IPS DF 4.7 (cell line): ENCODE measurements at regions not wholly inside any gene's neighbourhood (a gene's known extent, or its start where the extent isn't known, plus 50 kb on each side); places are given as distances from the start of the nearest gene placed in this dataset.
"Not testable (repeated sequence)": the region's sequence is repeated elsewhere in the genome, so short reads cannot be mapped to it uniquely, and the experiment has no call there.

Experiments
- DNase-seq: peaks from one replicate; pipeline ENCODE4 v3.0.0-alpha.2; 2013; ENCODE audit warnings: low spot score; ENCODE audit errors: extremely low read depth

DNA sequence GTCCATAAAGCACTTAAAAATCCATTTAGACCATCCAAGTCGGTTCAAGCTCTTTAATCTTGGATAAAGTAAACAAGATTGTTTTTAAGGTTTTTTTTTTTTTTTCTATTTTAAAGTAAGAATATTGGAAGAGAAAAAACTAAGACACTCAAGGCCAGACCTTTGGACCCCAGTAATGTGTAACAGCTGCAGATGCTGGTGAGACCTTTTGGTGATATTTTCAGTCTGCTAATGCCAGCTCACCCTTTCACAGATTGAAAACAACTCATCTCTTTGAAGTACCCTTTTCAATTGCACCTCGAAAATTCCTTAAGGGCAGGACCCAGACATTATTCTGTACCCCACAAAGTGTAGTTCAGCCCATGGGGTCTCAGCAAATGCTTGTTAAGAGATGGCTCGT lies 260.7 kb upstream of the CTNNB1 start:
- no peak for DNase-seq

DNA sequence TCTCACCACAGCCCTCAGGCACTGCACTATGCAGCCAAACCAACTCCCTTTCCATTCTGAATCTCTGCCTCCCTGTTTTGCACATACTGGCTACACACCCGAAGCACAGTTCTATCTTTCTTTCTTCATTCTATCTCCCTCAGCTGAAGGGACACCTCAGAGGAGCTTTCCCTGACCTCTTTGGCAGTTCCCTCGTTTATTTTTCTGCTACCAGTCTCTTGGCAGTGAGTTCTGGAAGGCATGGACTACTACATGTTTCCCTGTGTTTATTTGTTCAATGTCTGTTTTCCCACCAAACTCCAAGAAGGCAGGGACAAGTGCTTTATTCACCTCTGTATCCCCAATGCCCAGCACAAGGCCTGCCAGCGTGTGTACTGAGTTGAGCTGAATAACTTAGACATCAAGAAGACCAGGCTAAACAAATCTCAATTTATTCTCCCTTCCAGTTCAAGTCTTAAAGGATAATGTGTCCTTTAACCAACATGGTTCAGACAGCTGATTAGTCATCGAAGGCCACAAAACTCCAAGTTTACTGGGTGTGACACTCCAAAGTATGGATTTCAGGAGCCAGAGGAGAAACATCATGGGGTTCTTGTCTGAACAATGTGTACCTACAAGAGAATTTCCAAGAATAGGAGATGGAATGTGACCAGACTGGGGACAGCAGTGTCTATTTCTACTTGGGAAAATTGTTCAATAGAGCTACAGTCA lies 260.1 kb upstream of the CTNNB1 start:
- DNase-seq: no peak

DNA sequence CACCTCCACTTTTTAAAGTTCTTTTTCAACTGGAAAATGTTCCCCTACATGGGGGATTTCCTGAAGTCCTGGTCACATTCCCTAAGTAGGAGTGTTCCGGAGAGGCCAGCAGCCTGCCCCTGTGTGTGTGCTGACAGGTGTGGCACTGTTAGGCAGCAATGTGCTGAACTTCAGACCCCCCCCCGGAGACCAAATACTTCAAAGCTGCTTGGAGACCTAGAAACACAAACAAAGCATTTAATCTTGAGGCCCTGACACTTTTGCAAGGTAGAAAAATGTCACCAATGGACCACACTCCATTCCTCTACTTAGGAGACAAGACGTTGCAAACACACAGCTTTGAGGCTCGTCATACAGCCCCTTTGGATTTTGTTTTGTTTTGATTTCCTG lies 259.6 kb upstream of the CTNNB1 start:
- DNase-seq: no peak

DNA sequence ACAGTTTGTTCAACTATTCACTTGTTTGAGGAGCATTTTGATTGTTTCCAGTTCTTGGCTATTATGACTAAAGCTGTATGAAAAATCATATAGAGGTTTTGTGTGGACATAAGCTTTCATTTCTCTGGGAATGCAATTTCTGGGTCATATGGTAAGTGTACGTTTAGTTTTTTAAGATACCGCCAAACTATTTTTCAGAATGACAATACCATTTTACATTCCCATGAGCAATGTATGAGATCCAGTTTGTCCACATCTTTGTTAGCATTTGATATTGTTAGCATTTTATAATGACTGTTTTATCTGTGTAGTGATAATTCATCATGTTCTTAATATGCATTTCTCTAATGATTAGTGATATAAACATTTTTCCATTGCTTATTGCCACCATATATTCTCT lies 258.7 kb upstream of the CTNNB1 start:
- no peak for DNase-seq

DNA sequence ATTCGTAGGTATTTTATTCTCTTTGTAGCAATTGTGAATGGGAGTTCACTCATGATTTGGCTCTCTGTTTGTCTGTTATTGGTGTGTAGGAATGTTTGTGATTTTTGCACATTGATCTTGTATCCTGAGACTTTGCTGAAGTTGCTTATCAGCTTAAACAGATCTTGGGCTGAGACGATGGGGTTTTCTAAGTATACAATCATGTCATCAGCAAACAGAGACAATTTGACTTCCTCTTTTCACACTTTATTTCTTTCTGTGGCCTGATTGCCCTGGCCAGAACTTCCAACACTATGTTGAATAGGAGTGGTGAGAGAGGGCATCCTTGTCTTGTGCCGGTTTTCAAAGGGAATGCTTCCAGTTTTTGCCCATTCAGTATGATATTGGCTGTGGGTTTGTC lies 252.3 kb upstream of the CTNNB1 start:
- not testable (repeated sequence) for DNase-seq

DNA sequence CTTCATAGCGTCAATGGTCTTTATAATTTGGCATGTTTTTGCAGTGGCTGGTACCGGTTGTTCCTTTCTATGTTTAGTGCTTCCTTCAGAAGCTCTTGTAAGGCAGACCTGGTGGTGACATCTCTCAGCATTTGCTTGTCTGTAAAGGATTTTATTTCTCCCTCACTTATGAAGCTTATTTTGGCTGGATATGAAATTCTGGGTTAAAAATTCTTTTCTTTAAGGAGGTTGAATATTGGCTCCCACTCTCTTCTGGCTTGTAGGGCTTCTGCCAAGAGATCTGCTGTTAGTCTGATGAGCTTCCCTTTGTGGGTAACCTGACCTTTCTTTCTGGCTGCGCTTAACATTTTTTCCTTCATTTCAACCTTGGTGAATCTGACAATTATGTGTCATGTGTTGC lies 250.0 kb upstream of the CTNNB1 start:
- DNase-seq: not testable (repeated sequence)

DNA sequence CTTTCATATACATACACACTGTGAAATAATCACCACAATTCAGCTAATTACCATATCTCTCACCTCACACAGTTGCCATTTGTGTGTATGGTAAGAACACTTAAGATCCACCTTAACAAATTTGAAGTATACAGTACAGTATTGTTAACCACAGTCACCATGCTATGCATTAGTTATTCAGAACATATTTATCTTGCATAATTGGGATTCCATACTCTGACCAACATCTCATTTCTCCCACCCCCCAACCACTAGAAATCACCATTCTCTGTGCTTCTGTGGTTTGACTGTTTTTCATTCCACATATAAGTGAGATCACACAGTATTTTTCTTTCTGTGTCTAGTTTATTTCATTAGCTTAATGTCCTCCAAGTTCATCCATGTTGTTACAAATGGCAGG lies 247.7 kb upstream of the CTNNB1 start:
- no peak for DNase-seq

DNA sequence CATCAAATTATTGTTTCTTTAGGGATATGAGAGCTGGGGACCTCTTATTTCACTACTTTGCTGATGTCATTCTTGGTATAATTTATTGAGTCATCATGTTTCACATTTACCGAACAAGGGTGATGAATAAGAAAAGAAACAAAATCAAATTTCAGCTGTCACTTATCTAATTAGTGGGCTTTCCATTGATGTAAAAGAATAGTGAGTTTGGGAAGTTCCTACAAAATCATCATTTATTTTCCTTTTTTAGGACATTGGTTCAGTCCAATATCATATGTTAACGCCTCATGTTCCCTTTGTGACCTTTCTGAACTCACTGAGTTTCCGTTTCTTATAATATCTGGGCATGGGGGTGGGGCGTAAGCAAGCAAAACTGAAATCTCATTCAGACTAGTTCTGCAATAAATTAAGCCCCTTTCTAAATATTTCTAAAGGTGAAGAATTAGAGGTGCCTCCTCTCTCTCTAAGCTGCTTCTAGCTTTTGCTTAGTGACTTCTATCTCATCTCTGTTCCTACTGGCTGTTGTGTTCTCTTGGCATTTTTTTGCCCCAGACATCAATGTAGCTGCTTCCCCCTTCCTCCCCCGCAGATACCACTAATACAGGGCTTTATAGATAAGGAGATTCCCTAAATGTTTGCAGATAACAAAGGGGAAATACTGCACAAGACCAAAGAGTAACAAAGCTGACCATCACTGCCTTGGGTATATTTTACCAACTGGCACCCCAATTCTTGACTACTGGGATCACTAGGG lies 238.0 kb upstream of the CTNNB1 start:
- DNase-seq: no peak

DNA sequence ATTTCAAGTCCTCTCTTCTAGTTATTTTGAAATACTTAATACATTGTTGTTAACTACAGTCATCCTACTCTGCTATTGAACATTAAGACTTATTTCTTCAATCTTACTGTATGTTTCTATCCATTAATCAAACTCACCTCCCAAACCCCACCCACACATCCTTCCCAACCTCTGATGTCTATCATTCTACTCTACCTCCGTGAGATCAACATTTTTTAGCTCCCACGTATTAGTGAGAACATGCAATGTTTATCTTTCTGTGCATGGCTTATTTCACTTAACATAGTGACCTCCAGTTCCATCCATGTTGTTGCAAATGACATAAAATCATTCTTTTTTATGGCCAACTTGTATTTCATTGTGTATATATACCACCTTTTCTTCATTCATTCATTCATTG lies 236.6 kb upstream of the CTNNB1 start:
- DNase-seq: no peak

DNA sequence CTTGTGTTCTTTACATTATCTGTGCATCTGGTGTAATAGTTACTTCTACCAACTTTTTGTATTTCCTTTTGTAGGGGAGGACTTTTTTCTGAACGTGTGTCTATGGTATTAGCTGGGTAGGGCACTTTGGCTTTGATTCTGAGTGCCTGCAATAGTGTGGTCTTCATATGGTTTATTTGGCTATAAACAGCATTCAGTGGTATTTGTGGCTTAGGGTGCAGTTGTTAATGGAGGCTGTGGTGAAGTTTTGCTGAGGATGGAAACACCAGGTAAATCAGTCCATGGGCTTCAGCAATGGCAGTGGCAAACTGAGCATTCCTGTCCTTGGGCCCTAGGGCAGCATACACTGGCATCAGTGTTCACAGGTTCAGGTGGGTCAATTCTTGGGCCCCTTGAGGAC lies 230.6 kb upstream of the CTNNB1 start:
- no peak for DNase-seq

DNA sequence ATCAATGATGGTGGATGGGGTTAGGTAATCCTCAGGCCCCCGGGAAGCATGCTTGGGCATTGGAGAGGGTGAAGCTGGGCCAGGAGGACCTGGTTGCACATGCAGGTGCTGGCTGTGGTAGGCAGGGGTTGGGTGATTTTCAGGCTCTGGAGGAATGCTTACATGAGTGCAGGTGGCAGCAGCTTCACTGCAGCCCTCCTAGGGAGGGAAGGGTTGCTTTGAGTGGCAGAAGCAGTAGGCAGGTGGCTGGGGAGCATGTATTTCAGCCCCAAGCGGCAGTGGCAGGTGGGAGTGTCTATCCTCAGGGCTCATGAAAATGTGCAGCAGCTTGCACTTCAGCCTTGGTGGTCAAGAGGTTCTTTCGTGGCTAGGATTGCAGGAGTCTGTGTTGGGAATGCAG lies 230.0 kb upstream of the CTNNB1 start:
- DNase-seq: no peak

DNA sequence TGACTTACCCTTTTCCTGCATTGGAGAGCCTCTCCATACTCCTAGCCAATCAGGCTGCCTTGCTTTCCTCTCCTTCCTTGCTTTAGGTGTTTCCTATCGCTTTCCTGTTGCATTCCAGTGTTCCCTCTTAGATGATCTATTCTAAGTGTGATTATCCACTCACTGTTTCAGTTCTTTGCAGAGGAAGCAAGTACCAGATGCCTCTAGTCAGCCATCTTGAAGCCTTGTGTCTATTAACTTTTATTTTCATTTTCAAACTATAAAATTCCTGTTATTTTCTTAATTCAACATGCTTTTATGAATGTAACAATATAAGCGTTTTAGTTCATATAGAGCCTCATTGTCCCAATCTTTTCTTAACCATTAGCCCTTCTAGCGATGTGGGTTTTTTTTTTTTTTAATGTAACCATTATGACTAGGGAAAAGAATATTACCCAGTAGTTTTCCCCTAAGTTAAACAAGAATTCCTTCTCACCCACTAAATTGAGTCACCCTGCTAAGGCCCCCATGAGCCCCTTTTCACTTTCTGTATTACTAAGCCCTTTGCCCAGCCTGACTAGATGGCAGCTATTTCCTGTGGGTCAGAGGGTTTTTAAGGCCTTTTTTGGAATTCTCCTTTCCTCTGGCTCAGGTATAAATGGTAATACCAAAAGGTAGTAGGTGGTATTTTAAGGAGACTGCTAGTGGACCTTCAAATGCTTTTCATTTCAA lies 229.4 kb upstream of the CTNNB1 start:
- DNase-seq: no peak

DNA sequence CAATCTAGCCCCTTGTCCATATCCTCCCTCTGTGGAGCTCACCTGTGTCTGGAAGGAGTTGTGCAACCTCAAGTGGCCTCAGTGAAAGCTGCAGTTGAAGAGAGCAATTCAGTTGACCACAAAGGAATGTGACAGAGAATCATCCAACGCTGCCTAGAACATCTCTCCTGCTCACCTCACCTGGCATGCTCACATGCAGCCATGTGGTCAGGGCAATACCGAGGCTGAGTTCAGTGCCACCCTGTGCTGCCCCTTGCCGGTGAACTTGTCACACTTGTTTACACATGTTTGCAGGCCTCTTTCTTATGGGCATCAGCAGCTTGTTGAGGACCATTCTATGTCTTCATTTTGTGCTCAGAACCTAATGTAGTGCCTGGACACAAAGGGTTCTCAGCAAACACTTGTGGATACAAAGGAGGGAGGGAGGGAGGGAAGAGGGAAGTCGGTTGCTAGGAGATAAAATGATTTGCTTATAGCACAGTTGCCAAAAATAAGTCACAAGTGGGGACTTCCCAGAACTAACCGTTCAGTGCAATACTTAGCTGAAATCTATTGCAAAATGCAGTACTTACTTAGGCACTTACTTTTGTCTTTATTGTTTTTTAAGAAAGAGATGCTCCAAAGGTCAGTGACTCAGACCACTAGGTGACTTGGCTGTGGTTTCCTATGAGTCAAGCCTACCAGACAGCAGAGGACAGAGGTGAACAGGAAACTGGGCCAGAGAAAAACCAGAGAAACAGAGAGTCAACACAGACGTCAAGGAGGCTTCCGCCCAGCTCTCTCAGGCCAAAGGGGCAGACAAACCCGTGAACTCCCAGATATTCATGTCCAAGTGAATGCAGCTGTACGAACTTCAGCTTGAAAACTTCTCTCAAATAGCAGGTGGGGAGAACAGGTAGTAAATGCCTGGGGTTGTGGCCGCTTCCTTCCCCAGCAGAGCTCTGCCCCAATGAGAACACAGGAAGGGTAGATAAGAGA lies 227.8 kb upstream of the CTNNB1 start:
- no peak for DNase-seq

DNA sequence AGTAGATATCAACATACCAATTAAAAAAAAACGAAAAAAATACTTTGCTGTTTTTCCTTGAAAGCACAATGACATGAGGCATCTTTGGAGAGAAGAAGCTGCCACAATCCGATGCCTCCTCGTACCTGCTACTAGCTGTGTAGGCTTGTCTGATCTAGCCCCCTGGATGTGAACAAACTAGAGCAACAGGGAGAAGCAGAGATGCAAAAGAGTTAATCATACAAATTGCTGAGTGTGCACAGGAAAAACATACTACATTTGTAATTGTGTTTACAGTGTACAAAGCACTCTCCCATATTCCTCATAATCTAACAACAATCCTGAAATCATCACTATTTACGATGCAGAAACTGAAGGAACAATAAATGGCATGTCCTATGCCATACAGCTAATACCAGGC lies 227.0 kb upstream of the CTNNB1 start:
- DNase-seq: no peak

DNA sequence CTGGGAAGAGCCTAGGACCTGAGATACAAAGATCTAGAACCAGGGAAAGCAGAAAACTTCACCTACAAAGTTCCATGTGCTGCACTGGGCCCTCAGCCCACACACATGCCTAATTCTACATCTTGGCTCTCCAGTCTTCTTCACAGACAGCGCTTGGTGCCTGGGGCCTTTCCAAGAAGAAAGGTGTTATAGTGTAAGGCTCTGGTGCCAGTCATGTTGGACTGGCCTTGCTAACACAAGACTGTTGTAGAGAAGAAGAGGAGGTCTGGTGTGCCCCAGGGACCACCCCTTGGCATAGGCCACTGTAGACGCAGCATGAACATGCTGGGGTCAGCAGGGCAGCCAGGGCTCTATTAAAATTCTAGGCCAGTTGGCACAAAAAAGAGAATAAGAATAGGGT lies 226.2 kb upstream of the CTNNB1 start:
- no peak for DNase-seq

DNA sequence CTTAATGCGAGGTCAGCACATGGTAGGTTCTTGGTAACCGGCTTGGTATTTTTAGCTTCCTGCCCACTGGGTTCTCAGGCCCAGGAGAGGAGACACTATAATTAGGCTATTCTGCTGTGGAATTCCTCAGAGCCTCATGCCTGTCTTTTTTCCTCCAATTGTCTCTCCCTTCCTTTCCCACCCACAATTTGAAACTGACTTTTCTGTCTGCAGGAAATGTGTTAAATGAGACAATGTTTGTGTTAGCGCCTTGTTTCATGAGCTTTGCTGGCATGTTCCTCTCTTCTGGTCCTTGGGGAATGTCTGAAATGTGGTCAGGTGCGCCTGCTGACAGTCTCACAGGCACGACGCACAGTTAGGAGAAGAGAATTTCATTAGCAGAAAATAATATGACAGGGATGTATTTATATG lies 223.6 kb upstream of the CTNNB1 start:
- DNase-seq: no peak

DNA sequence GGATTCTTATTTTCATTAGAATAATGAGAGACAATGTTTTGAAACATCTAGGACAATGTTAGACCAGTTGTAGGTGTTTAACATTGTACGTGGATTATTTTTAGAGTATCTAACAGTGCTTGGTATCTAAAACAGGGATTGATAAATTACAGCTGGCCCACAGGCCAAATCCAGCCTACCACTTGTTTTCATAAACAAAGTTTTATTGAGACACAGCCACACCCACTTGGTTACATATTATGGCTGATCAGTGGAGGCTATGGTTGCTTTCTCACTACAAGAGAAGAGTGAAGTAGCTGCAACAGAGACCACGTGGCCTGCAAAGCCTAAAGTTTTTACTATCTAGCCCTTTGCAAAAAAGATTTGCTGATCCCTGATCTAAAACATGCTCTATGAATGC lies 223.1 kb upstream of the CTNNB1 start:
- DNase-seq: no peak

DNA sequence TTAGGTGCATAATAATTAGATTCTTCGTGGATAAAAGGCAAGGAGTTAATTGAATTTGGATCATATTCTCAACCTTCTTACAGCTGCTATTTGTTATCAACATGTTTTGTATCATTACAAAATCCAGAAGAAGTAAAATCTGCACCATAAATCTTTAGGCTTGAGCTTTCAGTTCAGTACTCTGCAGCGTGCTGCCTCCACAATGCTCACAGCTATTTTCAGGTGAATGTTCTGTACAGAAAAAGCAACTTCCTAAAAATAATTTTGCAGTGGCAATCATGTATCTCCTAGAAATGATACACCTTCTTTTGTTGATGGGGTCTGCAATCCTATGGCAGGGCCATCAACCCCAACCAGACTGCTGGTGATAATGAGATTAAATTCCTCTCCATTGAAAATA lies 220.9 kb upstream of the CTNNB1 start:
- DNase-seq: no peak

DNA sequence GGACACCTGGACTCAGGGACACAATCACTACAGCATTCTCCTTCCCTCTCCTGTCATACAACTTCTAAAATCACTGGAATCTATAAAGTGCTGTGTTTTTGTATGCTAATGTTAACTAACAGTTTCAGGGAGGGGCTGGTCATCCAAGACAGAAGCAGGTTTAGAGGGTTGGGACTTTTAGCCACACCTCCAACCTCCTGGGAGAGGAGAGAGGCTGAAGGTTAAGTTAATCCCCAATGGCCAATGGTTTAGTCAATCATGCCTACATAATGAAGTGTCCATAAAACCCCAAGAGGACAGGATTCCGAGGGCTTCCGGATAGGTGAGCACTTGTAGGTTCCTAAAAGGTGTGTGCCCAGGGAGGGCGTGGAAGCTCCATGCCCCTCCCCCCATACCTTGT lies 219.3 kb upstream of the CTNNB1 start:
- DNase-seq: no peak

DNA sequence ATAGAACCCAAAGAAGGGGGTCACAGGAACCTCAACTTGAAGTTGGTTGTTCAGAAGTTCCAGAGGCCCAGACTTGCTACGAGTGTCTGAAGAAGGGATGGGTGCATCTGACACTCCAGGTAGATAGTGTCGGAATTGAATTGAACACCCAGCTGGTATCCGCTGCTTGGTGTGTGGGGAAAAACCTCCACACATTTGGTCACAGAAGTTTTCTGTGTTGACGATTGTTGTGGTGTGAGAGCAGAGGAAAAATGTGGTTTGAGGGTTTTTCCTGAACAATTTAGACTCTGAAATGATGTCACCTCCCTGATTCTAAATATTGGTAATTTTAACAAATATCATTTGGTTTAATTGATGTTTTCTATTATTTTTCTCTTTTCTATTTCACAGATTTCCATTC lies 218.8 kb upstream of the CTNNB1 start:
- no peak for DNase-seq

DNA sequence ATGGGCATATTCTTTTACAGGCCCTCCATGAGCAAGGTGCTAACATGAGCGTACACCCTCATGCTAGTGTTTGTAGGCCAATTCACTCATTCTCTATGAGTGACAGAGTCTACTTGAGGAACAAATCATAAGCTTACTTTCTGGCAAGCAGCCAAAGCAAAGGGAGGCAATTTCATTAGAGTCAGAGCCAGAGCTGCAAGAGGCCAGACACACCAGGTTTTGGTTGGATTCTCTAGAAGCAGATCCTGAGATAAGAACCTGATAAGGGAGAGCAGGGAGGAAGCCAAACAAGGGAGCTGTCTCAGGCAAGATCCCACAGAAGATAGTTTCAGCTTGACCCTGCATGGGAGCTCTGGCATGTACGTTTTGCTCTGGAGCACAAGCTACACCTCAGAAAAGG lies 214.1 kb upstream of the CTNNB1 start:
- DNase-seq: no peak
